OCI-LY3 (cell line): ENCODE measurements at regions not wholly inside any gene's neighbourhood (a gene's known extent, or its start where the extent isn't known, plus 50 kb on each side); places are given as distances from the start of the nearest gene placed in this dataset.

Source experiments
- H2AFZ ChIP-seq: fragments of 200-600, 300-600 bp; shearing (Covaris generic); 2 replicates; pipeline ENCODE4 v1.6.0; 2014; ENCODE audit warnings: antibody characterized with exemption, low read depth, low read length
- H3K27ac ChIP-seq: fragments of 200-600, 300-600 bp; sonication (generic); 2 replicates; pipeline ENCODE4 v1.5.1; 2014; ENCODE audit warnings: mild to moderate bottlenecking, low read length, moderate library complexity, mixed read lengths
- H3K27me3 ChIP-seq: fragments of 200-600, 300-600 bp; sonication (generic); 2 replicates; pipeline ENCODE4 v1.6.1; 2014; ENCODE audit warnings: low read depth, low read length, mixed read lengths
- H3K36me3 ChIP-seq: fragments of 200-600, 300-600 bp; sonication (generic); replicated peaks from 2 replicates; pipeline ENCODE3; 2014; ENCODE audit warnings: low read depth, low read length, mixed read lengths
- H3K4me1 ChIP-seq: fragments of 300-600, 200-600 bp; sonication (generic); 2 replicates; pipeline ENCODE4 v1.6.1; 2014; ENCODE audit warnings: low read length, mixed read lengths
- H3K4me2 ChIP-seq: fragments of 200-600, 300-600 bp; sonication (generic); 2 replicates; pipeline ENCODE4 v1.6.1; 2014; ENCODE audit warnings: low read length, mixed read lengths
- H3K4me3 ChIP-seq: fragments of 300-600, 200-600 bp; sonication (generic); 2 replicates; pipeline ENCODE4 v1.5.1; 2014; ENCODE audit warnings: antibody characterized with exemption, mild to moderate bottlenecking, low read length, moderate library complexity
- H3K79me2 ChIP-seq: fragments of 300-600, 200-600 bp; shearing (Covaris generic); 2 replicates; pipeline ENCODE4 v1.6.1; 2014; ENCODE audit warnings: mild to moderate bottlenecking, low read length, mixed read lengths
- H3K9ac ChIP-seq: fragments of 300-600, 200-600 bp; shearing (Covaris generic); 2 replicates; pipeline ENCODE4 v1.6.0; 2014; ENCODE audit warnings: mild to moderate bottlenecking, low read length, moderate library complexity
- H3K9me3 ChIP-seq: fragments of 200-600, 300-600 bp; shearing (Covaris generic); 2 replicates; pipeline ENCODE4 v1.6.1; 2014; ENCODE audit warnings: low read length, mixed read lengths; ENCODE audit not compliant: insufficient read depth
- H4K20me1 ChIP-seq: fragments of 200-600, 300-600 bp; sonication (generic); 2 replicates; pipeline ENCODE4 v1.6.1; 2016; ENCODE audit warnings: low read length, mixed read lengths; ENCODE audit not compliant: insufficient read depth
- CTCF ChIP-seq: fragments of 200-600, 300-600 bp; sonication (generic); IDR thresholded peaks from 2 replicates; pipeline ENCODE4 v1.5.1; 2014; ENCODE audit warnings: antibody characterized with exemption, low read length, low read depth
- EZH2phosphoT487 ChIP-seq: fragments of 200-600 bp; shearing (Covaris generic); IDR thresholded peaks from 2 replicates; pipeline ENCODE4 v1.6.1; 2018; ENCODE audit warnings: antibody characterized with exemption, mixed run types, low read depth

- H3K27ac ChIP-seq, result no peak overlapping the region
- no peaks in the 10 kb centered on the region for H3K36me3 ChIP-seq
- H2AFZ ChIP-seq, result no peak overlapping the region
- no peak overlapping the region for H3K4me3 ChIP-seq
- no peaks in the 10 kb centered on the region for H3K4me1 ChIP-seq
- no peak overlapping the region for H3K9ac ChIP-seq
- TF ChIP-seq EZH2phosphoT487 (no peak), CTCF (no peak)
- H3K4me2 ChIP-seq, result no peak overlapping the region
- no peaks in the 10 kb centered on the region for H3K9me3 ChIP-seq
- no peaks in the 10 kb centered on the region for H4K20me1 ChIP-seq
- H3K27me3 ChIP-seq, result no peaks in the 10 kb centered on the region
- no peaks in the 10 kb centered on the region for H3K79me2 ChIP-seq
Measured at GRCh38 chr5:124685404-124685930, 61.0 kb downstream of the ZNF608 start.

GRCh38 chr5:124683917-124684555 is 62.4 kb downstream of the ZNF608 start:
- H3K4me2 ChIP-seq, result no peak overlapping the region
- H3K27me3 ChIP-seq, result no peaks in the 10 kb centered on the region
- no peaks in the 10 kb centered on the region for H3K4me1 ChIP-seq
- H3K4me3 ChIP-seq, result no peak overlapping the region
- H3K9ac ChIP-seq, result no peak overlapping the region
- no peak overlapping the region for H2AFZ ChIP-seq
- H3K79me2 ChIP-seq, result no peaks in the 10 kb centered on the region
- H3K27ac ChIP-seq, result no peak overlapping the region
- H3K36me3 ChIP-seq, result no peaks in the 10 kb centered on the region
- H4K20me1 ChIP-seq, result no peaks in the 10 kb centered on the region
- no peaks in the 10 kb centered on the region for H3K9me3 ChIP-seq
- no peak for TF ChIP-seq EZH2phosphoT487
- no peak for TF ChIP-seq CTCF

DNA sequence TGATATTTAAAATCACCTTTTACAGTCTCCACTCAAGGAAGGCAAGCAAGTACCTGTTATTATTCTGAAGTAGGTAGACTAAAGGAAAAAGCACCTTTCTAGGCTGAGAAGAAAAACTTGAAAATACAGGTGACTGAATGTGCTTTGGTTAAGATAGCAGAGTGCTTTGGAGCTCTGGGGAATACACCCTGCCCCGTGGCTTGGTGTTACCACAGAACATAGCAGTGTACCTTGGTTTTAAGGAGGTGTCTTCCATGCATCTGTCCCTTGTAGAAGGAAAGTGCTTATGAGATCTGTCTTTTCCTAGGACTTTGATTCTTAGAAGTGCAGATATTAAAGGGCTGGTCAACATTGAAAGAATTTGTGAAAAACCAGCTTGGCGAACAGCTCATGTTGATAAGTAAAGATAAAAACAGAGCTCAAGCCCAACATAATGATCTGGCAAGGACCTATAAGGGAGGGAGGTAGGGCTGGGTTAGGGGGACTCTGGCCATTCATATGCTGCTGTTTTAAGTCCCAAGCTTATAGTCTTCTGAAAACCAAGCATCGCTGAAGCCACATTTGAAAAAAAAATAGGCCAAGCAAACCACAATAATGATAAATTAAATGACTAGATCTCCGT is 66.8 kb downstream of the ZNF608 start:
- H3K36me3 ChIP-seq, result no peaks in the 10 kb centered on the region
- H3K9ac ChIP-seq, result no peak overlapping the region
- H3K9me3 ChIP-seq, result no peaks in the 10 kb centered on the region
- no peak overlapping the region for H2AFZ ChIP-seq
- H3K27me3 ChIP-seq, result no peaks in the 10 kb centered on the region
- no peak overlapping the region for H3K4me3 ChIP-seq
- TF ChIP-seq EZH2phosphoT487, result no peak
- no peak for TF ChIP-seq CTCF
- no peak overlapping the region for H3K27ac ChIP-seq
- H3K4me2 ChIP-seq, result no peak overlapping the region
- H4K20me1 ChIP-seq, result no peaks in the 10 kb centered on the region
- H3K79me2 ChIP-seq, result no peaks in the 10 kb centered on the region
- H3K4me1 ChIP-seq, result no peaks in the 10 kb centered on the region

DNA sequence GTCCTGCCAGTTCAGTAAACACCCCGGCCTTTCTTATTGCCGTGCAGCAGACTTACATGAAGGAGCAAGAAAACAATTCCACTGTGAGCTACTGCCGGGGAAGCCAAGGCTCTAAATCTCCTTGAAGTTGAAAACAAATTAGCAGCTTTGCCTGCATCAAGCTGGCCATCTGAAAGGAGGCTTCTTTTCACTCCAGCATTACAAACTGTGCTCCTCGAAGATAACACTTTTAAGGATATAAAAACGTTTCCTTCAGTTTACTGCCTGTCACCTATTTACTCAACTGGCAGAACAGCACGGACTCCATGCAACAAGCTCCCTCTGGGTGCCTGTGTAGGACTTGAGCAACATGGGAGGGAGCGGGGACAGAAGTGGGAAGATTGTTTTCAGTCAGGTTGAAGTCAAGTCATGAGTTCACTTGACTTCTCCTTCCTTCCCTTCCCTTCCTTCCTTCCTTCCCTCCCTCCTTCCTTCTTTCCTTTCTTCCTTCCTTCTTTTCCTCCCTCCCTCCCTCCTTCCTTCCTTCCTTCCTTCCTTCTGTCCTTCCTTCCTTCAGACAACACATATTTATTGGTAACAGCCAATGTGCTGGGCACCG is 67.4 kb downstream of the ZNF608 start:
- Histone ChIP-seq H3K4me1 (no peaks in the 10 kb centered on the region), H2AFZ (no peak overlapping the region), H3K4me3 (no peak overlapping the region), H3K79me2 (no peaks in the 10 kb centered on the region), H3K36me3 (no peaks in the 10 kb centered on the region), H3K27me3 (no peaks in the 10 kb centered on the region), H4K20me1 (no peaks in the 10 kb centered on the region), H3K9ac (no peak overlapping the region), H3K4me2 (no peak overlapping the region), H3K9me3 (no peaks in the 10 kb centered on the region), H3K27ac (no peak overlapping the region)
- TF ChIP-seq CTCF, result no peak
